HEK293 (cell line): ENCODE measurements at regions not wholly inside any gene's neighbourhood (a gene's known extent, or its start where the extent isn't known, plus 50 kb on each side); places are given as distances from the start of the nearest gene placed in this dataset.

ENCODE experiments used
- GLIS2 ChIP-seq: fragments of 450-650 bp; formaldehyde crosslinking; IDR thresholded peaks from 2 replicates; pipeline ENCODE4 v1.5.1; 2016; ENCODE audit warnings: missing biosample characterization, missing genetic modification characterization
- ZFP41 ChIP-seq: fragments of 450-650 bp; formaldehyde crosslinking; IDR thresholded peaks from 2 replicates; pipeline ENCODE4 v1.5.1; 2016; ENCODE audit warnings: missing biosample characterization, missing genetic modification characterization, borderline replicate concordance
- ZNF157 ChIP-seq: fragments of 450-650 bp; formaldehyde crosslinking; IDR thresholded peaks from 2 replicates; pipeline ENCODE4 v1.5.1; 2016; ENCODE audit warnings: missing biosample characterization, missing genetic modification characterization
- ZNF274 ChIP-seq, 2 experiments: fragments of 200-500 bp in 1 of 2; fragments of 450-650 bp in 1 of 2; sonication (Bioruptor generic) in 1 of 2; formaldehyde crosslinking in 1 of 2; IDR thresholded peaks; 2 replicates each; pipeline versions ENCODE4 v1.5.1 to v1.6.1; 2014 to 2016; ENCODE audit warnings: borderline replicate concordance in 1 of 2, inconsistent platforms in 1 of 2, low read length in 1 of 2, missing biosample characterization in 1 of 2, missing genetic modification characterization in 1 of 2
- TF ChIP-seq, protein P1 (sequence below): fragments of 450-650 bp; formaldehyde crosslinking; IDR thresholded peaks from 2 replicates; pipeline ENCODE4 v1.5.1; 2016; ENCODE audit warnings: missing biosample characterization, missing genetic modification characterization

- TF ChIP-seq ZFP41 (no peak), ZNF157 (tag by site-specific recombination) (no peak), ZNF274 (IDR thresholded peaks at IDR 0.05; ENCODE audit: low read length) (no peak), ZNF274 (tag by site-specific recombination; IDR thresholded peaks at IDR 0.05; ENCODE audit: borderline replicate concordance) (no peak), GLIS2 (tag by site-specific recombination) (no peak)
- TF ChIP-seq, protein P1, sequence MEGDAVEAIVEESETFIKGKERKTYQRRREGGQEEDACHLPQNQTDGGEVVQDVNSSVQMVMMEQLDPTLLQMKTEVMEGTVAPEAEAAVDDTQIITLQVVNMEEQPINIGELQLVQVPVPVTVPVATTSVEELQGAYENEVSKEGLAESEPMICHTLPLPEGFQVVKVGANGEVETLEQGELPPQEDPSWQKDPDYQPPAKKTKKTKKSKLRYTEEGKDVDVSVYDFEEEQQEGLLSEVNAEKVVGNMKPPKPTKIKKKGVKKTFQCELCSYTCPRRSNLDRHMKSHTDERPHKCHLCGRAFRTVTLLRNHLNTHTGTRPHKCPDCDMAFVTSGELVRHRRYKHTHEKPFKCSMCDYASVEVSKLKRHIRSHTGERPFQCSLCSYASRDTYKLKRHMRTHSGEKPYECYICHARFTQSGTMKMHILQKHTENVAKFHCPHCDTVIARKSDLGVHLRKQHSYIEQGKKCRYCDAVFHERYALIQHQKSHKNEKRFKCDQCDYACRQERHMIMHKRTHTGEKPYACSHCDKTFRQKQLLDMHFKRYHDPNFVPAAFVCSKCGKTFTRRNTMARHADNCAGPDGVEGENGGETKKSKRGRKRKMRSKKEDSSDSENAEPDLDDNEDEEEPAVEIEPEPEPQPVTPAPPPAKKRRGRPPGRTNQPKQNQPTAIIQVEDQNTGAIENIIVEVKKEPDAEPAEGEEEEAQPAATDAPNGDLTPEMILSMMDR (tag by site-specific recombination) = no peak
Measured at GRCh38 chr17:72400863-72401262, 280.0 kb downstream of the SOX9 start.
